Uterus (tissue), 3 donors: ENCODE measurements at regions not wholly inside any gene's neighbourhood (a gene's known extent, or its start where the extent isn't known, plus 50 kb on each side); places are given as distances from the start of the nearest gene placed in this dataset.
"Not testable (repeated sequence)": the region's sequence is repeated elsewhere in the genome, so short reads cannot be mapped to it uniquely, and the experiment has no call there.

Experiments
- DNase-seq, 2 donors: peaks; one replicate each; pipeline ENCODE4 v3.0.0-alpha.2; 2019 to 2020
- H3K27ac ChIP-seq, 2 donors: fragments of 200-600 bp; sonication (generic); 1 replicate in 1 of 2; 2 replicates in 1 of 2; pipeline ENCODE4 v1.5.1; 2016 to 2018
- H3K27me3 ChIP-seq, 2 donors: fragments of 200-600 bp; sonication (generic); one replicate each; pipeline ENCODE4 v1.5.1; 2018 to 2019; ENCODE audit warnings: control low read depth in 1 of 2
- H3K36me3 ChIP-seq, 2 donors: fragments of 200-600 bp; sonication (generic); one replicate each; pipeline ENCODE4 v1.5.1; 2019; ENCODE audit warnings: control low read depth in 1 of 2
- H3K4me1 ChIP-seq, 2 donors: fragments of 200-600 bp; sonication (generic); one replicate each; pipeline ENCODE4 v1.5.1; 2018 to 2019; ENCODE audit warnings: control low read depth in 1 of 2
- H3K4me3 ChIP-seq, 2 donors: fragments of 200-600 bp; sonication (generic); 1 replicate in 1 of 2; 2 replicates in 1 of 2; pipeline ENCODE4 v1.5.1; 2018 to 2019; ENCODE audit warnings: mild to moderate bottlenecking in 1 of 2
- H3K9me3 ChIP-seq, 2 donors: fragments of 200-600 bp; sonication (generic); one replicate each; pipeline ENCODE4 v1.5.1; 2019; ENCODE audit warnings: control low read depth in 1 of 2
- POLR2A ChIP-seq, 2 donors: fragments of 450-650 bp; IDR thresholded peaks; one replicate each; pipeline ENCODE4 v1.6.1; 2016; ENCODE audit warnings: antibody characterized with exemption in 2 of 2, mild to moderate bottlenecking in 1 of 2, moderate library complexity in 1 of 2
- intact Hi-C: fragments of 100-400 bp; cut with DNase I; formaldehyde crosslinking; loops from one replicate; pipeline ENCODE4 v1.15.1; 2023; ENCODE audit warnings: low total_unique reads
- TF ChIP-seq, protein P1 (sequence below), 4 experiments: fragments of 200-600 bp in 2 of 4; fragments of 450-650 bp in 2 of 4; sonication (generic) in 2 of 4; IDR thresholded peaks; one replicate each; pipeline ENCODE4 v1.5.1; 2016 to 2019; ENCODE audit warnings: antibody characterized with exemption in 4 of 4, mild to moderate bottlenecking in 2 of 4, moderate library complexity in 1 of 4
- donor health status: DM: yes; HTN: yes; CAD: no.

DNA sequence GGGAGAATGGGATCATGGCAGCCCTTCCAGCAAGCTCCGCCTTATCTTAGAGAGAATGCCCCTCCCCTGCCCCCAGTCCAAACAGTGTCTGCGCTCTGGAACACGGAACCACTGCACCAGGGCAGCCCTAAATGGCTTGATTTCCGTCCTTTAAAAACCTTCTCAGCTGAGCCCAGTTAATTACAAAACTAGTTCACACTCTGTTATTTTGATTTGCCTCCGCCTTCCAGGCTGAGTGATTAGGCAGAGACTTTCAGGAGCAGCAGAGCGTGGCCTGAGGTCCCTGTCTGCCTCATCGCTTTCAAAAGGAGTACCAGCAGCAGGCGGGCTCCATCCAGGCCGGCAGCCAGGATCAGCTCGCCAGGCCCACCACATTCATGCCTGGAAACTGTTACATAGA is 313.0 kb downstream of the BRD1 start:
- no peak overlapping the region for H3K4me3 ChIP-seq
- TF ChIP-seq, protein P1, sequence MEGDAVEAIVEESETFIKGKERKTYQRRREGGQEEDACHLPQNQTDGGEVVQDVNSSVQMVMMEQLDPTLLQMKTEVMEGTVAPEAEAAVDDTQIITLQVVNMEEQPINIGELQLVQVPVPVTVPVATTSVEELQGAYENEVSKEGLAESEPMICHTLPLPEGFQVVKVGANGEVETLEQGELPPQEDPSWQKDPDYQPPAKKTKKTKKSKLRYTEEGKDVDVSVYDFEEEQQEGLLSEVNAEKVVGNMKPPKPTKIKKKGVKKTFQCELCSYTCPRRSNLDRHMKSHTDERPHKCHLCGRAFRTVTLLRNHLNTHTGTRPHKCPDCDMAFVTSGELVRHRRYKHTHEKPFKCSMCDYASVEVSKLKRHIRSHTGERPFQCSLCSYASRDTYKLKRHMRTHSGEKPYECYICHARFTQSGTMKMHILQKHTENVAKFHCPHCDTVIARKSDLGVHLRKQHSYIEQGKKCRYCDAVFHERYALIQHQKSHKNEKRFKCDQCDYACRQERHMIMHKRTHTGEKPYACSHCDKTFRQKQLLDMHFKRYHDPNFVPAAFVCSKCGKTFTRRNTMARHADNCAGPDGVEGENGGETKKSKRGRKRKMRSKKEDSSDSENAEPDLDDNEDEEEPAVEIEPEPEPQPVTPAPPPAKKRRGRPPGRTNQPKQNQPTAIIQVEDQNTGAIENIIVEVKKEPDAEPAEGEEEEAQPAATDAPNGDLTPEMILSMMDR (IDR thresholded peaks at IDR 0.05), result no peak
- TF ChIP-seq POLR2A (IDR thresholded peaks at IDR 0.05), result no peak
- no peak for DNase-seq
- H3K9me3 ChIP-seq, result no peaks in the 10 kb centered on the region
- H3K27ac ChIP-seq, result no peak overlapping the region
- intact Hi-C loops, result no loop called here
- H3K36me3 ChIP-seq, result no peaks in the 10 kb centered on the region
- H3K27me3 ChIP-seq, result no peaks in the 10 kb centered on the region
- H3K4me1 ChIP-seq, result no peaks in the 10 kb centered on the region

DNA sequence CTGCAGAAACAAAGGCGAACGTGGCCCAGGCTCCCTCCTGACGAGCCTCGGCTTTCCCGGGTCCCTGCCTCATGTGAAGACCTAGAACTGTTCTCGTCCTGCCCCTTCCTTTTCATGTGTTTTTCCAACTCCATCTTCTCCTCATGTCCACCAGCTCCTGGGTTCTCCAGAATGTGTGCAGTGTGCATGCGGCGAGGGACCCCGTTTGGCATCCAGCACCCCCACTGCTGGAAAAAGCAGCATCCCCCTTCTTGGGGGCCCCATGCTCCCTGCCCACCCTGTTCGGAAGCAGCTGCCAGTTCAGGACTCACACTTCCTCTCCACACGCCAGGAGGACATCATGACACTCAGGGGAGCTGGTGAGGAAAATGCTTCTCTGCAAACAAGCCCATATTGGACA is 313.5 kb downstream of the BRD1 start:
- no peaks in the 10 kb centered on the region for H3K27me3 ChIP-seq
- intact Hi-C loops, result no loop called here

DNA sequence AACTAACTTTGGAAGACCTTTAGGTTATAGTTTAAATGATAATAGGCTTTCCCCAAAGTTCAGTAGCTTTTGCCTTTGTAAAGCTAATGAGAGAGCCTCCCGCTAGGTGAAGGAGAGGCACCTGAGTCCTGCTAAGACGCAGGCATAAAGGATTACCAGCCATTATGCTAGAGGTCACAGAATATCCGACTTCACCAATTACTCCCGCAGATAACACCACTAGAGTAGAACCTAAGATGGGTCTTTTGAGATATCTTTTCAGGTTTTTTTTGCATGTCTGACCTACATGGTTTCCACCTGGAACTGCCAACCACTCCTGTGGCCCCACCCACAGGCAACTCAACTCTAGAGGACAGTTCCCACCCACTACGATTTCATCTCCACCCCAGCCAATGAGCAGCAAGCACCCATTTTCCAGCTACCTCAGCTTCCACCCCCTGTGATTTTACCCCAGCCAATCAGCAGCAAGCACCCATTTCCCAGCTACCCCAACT is 314.3 kb downstream of the BRD1 start:
- Histone ChIP-seq H3K4me3 (no peak overlapping the region), H3K27me3 (no peaks in the 10 kb centered on the region), H3K9me3 (no peaks in the 10 kb centered on the region), H3K27ac (no peak overlapping the region), H3K4me1 (no peaks in the 10 kb centered on the region), H3K36me3 (no peaks in the 10 kb centered on the region)
- DNase-seq, result no peak
- intact Hi-C loops, result no loop called here
- no peak for TF ChIP-seq POLR2A (IDR thresholded peaks at IDR 0.05)
- TF ChIP-seq, protein P1 (IDR thresholded peaks at IDR 0.05), result no peak

More for the DNA sequence above, 313.5 kb downstream of the BRD1 start:
- Histone ChIP-seq H3K4me3 (no peak overlapping the region), H3K4me1 (no peaks in the 10 kb centered on the region), H3K27ac (no peak overlapping the region), H3K9me3 (no peaks in the 10 kb centered on the region), H3K36me3 (no peaks in the 10 kb centered on the region)
- no peak for DNase-seq
- no peak for TF ChIP-seq POLR2A (IDR thresholded peaks at IDR 0.05)
- TF ChIP-seq, protein P1 (IDR thresholded peaks at IDR 0.05), result no peak

DNA sequence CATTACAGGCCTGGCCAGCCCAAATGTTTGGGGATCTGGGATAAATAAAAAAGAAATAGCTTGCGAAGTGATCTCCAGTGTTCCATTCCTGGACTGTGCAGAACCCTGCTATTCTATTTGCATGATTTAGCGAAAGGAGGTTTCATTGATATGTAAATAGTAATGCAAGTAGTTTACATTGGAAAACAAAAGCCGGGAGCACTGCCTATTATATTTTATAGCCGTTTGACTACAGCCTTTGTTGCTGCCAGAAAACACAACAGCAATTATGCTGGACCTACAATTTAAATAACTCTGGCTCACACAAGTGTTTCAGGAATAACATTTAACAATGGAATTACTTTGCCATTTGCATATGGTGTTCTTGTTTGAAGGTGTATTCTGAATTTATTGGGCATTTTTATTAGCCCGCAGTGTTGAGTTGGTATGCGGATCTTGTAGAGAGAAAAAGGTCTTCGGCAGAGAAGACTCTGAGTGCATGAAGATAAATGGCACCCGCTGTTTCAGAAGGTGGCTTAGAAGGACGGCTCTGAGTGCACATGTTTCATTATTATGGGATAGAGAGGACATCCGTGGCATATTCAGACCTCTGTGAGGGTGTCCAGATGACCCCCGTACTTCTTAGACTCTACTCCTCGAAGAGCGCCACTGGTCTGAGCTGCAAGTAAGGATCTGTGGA is 315.0 kb downstream of the BRD1 start:
- DNase-seq, result no peak
- Histone ChIP-seq H3K4me3 (no peak overlapping the region), H3K36me3 (no peaks in the 10 kb centered on the region), H3K27me3 (no peaks in the 10 kb centered on the region), H3K4me1 (no peaks in the 10 kb centered on the region), H3K27ac (no peak overlapping the region), H3K9me3 (no peaks in the 10 kb centered on the region)
- TF ChIP-seq, protein P1 (IDR thresholded peaks at IDR 0.05), result no peak
- no peak for TF ChIP-seq POLR2A (IDR thresholded peaks at IDR 0.05)
- intact Hi-C loops, result no loop called here

DNA sequence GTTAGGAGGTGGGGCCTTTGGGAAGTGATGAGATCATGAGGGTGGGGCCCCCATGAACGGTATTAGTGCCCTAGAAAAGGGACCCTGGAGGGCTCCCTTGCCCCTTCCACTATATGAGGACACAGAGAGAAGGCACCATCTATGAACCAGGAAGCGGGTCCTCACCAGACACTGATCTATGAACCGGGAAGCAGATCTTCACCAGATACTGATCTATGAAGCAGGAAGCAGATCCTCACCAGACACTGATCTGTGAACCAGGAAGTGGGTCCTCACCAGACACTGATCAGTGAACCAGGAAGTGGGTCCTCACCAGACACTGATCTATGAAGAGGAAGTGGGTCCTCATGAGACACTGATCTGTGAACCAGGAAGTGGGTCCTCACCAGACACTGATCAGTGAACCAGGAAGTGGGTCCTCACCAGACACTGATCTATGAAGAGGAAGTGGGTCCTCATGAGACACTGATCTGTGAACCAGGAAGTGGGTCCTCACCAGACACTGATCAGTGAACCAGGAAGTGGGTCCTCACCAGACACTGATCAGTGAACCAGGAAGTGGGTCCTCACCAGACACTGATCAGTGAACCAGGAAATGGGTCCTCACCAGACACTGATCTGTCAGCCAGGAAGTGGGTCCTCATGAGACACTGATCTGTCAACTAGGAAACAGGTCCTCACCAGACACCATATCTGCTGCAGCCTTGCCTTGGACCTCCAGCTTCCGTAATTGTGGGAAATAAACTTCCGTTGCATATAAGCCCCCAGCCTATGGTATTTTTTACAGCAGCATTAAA is 316.1 kb downstream of the BRD1 start:
- not testable (repeated sequence) for DNase-seq, H3K4me1 ChIP-seq

More for the DNA sequence above, 316.1 kb downstream of the BRD1 start:
- H3K4me3 ChIP-seq, H3K36me3 ChIP-seq, intact Hi-C loops, H3K9me3 ChIP-seq, H3K27ac ChIP-seq, H3K27me3 ChIP-seq: not testable (repeated sequence)
